MM.1S (cell line): ENCODE measurements at regions not wholly inside any gene's neighbourhood (a gene's known extent, or its start where the extent isn't known, plus 50 kb on each side); places are given as distances from the start of the nearest gene placed in this dataset.
"Not testable (repeated sequence)": the region's sequence is repeated elsewhere in the genome, so short reads cannot be mapped to it uniquely, and the experiment has no call there.

Experiments
- DNase-seq: peaks from one replicate; pipeline ENCODE4 v3.0.0-alpha.2; 2015
- H2AFZ ChIP-seq: fragments of 300-600 bp; sonication (generic); 2 replicates; pipeline ENCODE4 v1.6.0; 2016; ENCODE audit warnings: antibody characterized with exemption, low read length
- H3F3A ChIP-seq: fragments of 300-600 bp; sonication (generic); 2 replicates; pipeline ENCODE4 v1.6.1; 2016; ENCODE audit warnings: mild to moderate bottlenecking, antibody characterized with exemption, low read length, moderate library complexity, mixed read lengths; ENCODE audit not compliant: insufficient read depth
- H3K27ac ChIP-seq: fragments of 300-600 bp; sonication (generic); 2 replicates; pipeline ENCODE4 v1.5.1; 2016; ENCODE audit warnings: mild to moderate bottlenecking, low read length
- H3K27me3 ChIP-seq: fragments of 300-600 bp; sonication (generic); replicated peaks from 2 replicates; pipeline ENCODE4 v1.6.0; 2016; ENCODE audit warnings: low read length; ENCODE audit not compliant: insufficient read depth
- H3K36me3 ChIP-seq: fragments of 300-600 bp; sonication (generic); replicated peaks from 2 replicates; pipeline ENCODE4 v1.6.1; 2016; ENCODE audit warnings: mild to moderate bottlenecking, low read length, mixed read lengths; ENCODE audit not compliant: insufficient read depth
- H3K4me1 ChIP-seq: fragments of 300-600 bp; sonication (generic); 2 replicates; pipeline ENCODE4 v1.6.1; 2016; ENCODE audit warnings: low read length, mixed read lengths
- H3K4me2 ChIP-seq: fragments of 300-600 bp; sonication (generic); 2 replicates; pipeline ENCODE4 v1.6.0; 2016; ENCODE audit warnings: low read depth, low read length
- H3K4me3 ChIP-seq: fragments of 300-600 bp; sonication (generic); 2 replicates; pipeline ENCODE4 v1.5.1; 2016; ENCODE audit warnings: low read length, mixed read lengths
- H3K79me2 ChIP-seq: fragments of 300-600 bp; sonication (generic); 2 replicates; pipeline ENCODE4 v1.6.1; 2016; ENCODE audit warnings: mixed run types, low read length, mixed read lengths
- H3K9ac ChIP-seq: fragments of 300-600 bp; sonication (generic); 2 replicates; pipeline ENCODE4 v1.6.1; 2016; ENCODE audit warnings: low read length, mixed read lengths
- H3K9me2 ChIP-seq: fragments of 300-600 bp; sonication (generic); replicated peaks from 2 replicates; pipeline ENCODE4 v1.6.1; 2016; ENCODE audit warnings: mild to moderate bottlenecking, low read length, mixed read lengths; ENCODE audit not compliant: insufficient read depth
- H3K9me3 ChIP-seq: fragments of 300-600 bp; sonication (generic); replicated peaks from 2 replicates; pipeline ENCODE4 v1.6.1; 2016; ENCODE audit warnings: mild to moderate bottlenecking, low read length, mixed read lengths; ENCODE audit not compliant: insufficient read depth
- H4K20me1 ChIP-seq: fragments of 300-600 bp; sonication (generic); 2 replicates; pipeline ENCODE4 v1.6.1; 2016; ENCODE audit warnings: mild to moderate bottlenecking, low read length, moderate library complexity, mixed read lengths; ENCODE audit not compliant: insufficient read depth
- EZH2 ChIP-seq: fragments of 300-600 bp; sonication (generic); optimal IDR thresholded peaks from 2 replicates; pipeline ENCODE3; 2017; ENCODE audit warnings: low read depth, mild to moderate bottlenecking, antibody characterized with exemption, low read length, mixed read lengths
- EZH2phosphoT487 ChIP-seq: fragments of 300-600 bp; sonication (generic); IDR thresholded peaks from 2 replicates; pipeline ENCODE4 v1.6.1; 2018; ENCODE audit warnings: antibody characterized with exemption, low read length
- TF ChIP-seq, protein P1 (sequence below): fragments of 300-600 bp; sonication (generic); IDR thresholded peaks from 2 replicates; pipeline ENCODE4 v1.5.1; 2016; ENCODE audit warnings: antibody characterized with exemption, low read length, mixed read lengths

GRCh38 chr22:25452116-25452700 lies 112.3 kb upstream of the GRK3 start:
- no peaks in the 10 kb centered on the region for H3K9me2 ChIP-seq
- H3K4me2 ChIP-seq, result no peak overlapping the region
- no peak overlapping the region for H3K9ac ChIP-seq
- H3F3A ChIP-seq, result no peaks in the 10 kb centered on the region
- no peaks in the 10 kb centered on the region; the same call in 1 of the 2 replicates for H3K36me3 ChIP-seq
- DNase-seq, result no peak
- TF ChIP-seq, protein P1, sequence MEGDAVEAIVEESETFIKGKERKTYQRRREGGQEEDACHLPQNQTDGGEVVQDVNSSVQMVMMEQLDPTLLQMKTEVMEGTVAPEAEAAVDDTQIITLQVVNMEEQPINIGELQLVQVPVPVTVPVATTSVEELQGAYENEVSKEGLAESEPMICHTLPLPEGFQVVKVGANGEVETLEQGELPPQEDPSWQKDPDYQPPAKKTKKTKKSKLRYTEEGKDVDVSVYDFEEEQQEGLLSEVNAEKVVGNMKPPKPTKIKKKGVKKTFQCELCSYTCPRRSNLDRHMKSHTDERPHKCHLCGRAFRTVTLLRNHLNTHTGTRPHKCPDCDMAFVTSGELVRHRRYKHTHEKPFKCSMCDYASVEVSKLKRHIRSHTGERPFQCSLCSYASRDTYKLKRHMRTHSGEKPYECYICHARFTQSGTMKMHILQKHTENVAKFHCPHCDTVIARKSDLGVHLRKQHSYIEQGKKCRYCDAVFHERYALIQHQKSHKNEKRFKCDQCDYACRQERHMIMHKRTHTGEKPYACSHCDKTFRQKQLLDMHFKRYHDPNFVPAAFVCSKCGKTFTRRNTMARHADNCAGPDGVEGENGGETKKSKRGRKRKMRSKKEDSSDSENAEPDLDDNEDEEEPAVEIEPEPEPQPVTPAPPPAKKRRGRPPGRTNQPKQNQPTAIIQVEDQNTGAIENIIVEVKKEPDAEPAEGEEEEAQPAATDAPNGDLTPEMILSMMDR, result no peak
- TF ChIP-seq EZH2phosphoT487 (no peak), EZH2 (no peak)
- 0 out of 2 replicates have a peak, but pooled peaks cover 5% of the 10 kb centered on the region for H4K20me1 ChIP-seq
- no peaks in the 10 kb centered on the region for H3K9me3 ChIP-seq
- peaks cover 78% of the 10 kb centered on the region for H3K79me2 ChIP-seq
- peaks cover 12% of the 10 kb centered on the region; the same call in 1 of the 2 replicates for H3K4me1 ChIP-seq
- no peak overlapping the region for H2AFZ ChIP-seq
- H3K27ac ChIP-seq, result no peak overlapping the region
- H3K4me3 ChIP-seq, result no peak overlapping the region
- no peaks in the 10 kb centered on the region for H3K27me3 ChIP-seq

- Histone ChIP-seq H3K9me3 (no peaks in the 10 kb centered on the region), H2AFZ (no peak overlapping the region), H3K4me3 (no peak overlapping the region), H3K79me2 (peaks cover 76% of the 10 kb centered on the region), H3K27me3 (no peaks in the 10 kb centered on the region), H3K9ac (no peak overlapping the region), H3K4me2 (no peak overlapping the region), H3K9me2 (no peaks in the 10 kb centered on the region), H3K27ac (no peak overlapping the region), H3K4me1 (peaks cover 12% of the 10 kb centered on the region; the same call in 1 of the 2 replicates), H3F3A (no peaks in the 10 kb centered on the region), H4K20me1 (0 out of 2 replicates have a peak, but pooled peaks cover 5% of the 10 kb centered on the region), H3K36me3 (no peaks in the 10 kb centered on the region; the same call in 1 of the 2 replicates)
- DNase-seq, result no peak
- TF ChIP-seq, protein P1, result no peak
- TF ChIP-seq EZH2 (no peak), EZH2phosphoT487 (no peak)
Measured at GRCh38 chr22:25453058-25453457, 111.4 kb upstream of the GRK3 start.

GRCh38 chr22:25453557-25453956 lies 110.9 kb upstream of the GRK3 start:
- Histone ChIP-seq H3K4me2 (no peak overlapping the region), H4K20me1 (0 out of 2 replicates have a peak, but pooled peaks cover 5% of the 10 kb centered on the region), H3K27me3 (no peaks in the 10 kb centered on the region), H3K27ac (no peak overlapping the region), H3K4me1 (peaks cover 12% of the 10 kb centered on the region; the same call in 1 of the 2 replicates), H3F3A (no peaks in the 10 kb centered on the region), H3K4me3 (no peak overlapping the region), H3K9ac (no peak overlapping the region), H3K79me2 (peaks cover 71% of the 10 kb centered on the region), H3K9me2 (no peaks in the 10 kb centered on the region), H2AFZ (no peak overlapping the region), H3K9me3 (no peaks in the 10 kb centered on the region), H3K36me3 (no peaks in the 10 kb centered on the region; the same call in 1 of the 2 replicates)
- TF ChIP-seq EZH2 (no peak), EZH2phosphoT487 (no peak)
- TF ChIP-seq, protein P1, result no peak
- no peak for DNase-seq

DNA sequence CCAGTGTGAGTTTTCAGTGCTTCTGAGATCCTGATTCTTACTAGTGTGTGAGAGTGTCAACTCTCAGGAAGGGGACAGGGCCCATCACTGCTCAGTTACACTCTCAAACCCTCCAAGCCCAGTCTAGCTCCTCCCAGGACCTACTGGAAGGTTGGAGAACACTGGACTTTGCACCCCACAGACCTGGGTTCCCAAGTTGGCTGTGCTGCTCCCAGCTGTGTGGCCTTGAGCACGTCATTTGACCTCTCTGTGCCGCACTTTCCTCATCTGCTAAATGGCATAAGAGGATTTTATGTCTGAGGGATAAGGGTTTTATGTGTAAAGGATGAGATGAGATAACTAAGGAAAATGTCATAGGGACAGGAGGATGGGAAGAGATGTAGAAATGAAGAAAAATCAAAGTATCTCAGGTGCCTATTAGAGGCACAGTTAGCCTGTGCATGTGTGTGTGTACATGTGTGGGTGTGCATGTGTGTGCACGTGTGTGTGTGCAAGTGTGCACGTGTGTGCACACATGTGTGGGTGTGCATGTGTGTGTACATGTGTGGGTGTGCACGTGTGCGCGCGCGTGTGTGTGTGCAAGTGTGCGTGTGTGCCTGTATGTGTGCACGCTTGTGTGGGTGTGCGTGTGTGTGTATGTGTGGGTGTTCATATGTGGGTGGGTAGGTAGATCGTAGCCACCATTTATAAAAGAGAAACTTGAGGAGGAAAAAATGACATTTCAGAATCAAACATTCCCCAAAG lies 108.0 kb upstream of the GRK3 start:
- not testable (repeated sequence) for H3K9me3 ChIP-seq, H3K9me2 ChIP-seq, H3K27me3 ChIP-seq, DNase-seq, H4K20me1 ChIP-seq, H3K4me3 ChIP-seq, H3F3A ChIP-seq, H3K36me3 ChIP-seq, H2AFZ ChIP-seq, H3K9ac ChIP-seq, H3K4me1 ChIP-seq, H3K27ac ChIP-seq, H3K4me2 ChIP-seq
- H3K79me2 ChIP-seq, result peaks cover 42% of the 10 kb centered on the region

DNA sequence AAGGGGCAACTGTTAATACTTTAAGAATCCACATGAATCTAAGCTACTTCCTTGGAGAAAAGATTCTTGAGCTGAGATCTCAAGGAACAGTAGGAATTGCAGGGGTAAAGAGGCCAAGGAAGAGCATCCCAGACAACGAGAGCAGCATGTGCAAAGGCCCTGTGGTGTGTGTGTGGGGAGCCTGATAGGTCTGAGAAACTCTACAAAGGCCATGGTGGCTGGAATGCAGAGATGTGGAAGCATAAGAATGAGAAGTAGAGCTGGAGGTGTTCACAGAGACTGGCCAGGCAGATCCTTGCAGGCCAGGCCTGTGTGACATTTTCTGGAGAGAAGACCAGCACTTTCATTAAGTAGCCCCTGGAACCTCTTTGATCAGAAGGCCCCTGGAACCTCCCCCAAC lies 105.8 kb upstream of the GRK3 start:
- H3K9ac ChIP-seq, H3K4me2 ChIP-seq, H3F3A ChIP-seq, H3K27me3 ChIP-seq, H3K27ac ChIP-seq, H3K4me1 ChIP-seq, DNase-seq, H3K36me3 ChIP-seq, H3K9me2 ChIP-seq, H4K20me1 ChIP-seq, H3K4me3 ChIP-seq, H2AFZ ChIP-seq, H3K9me3 ChIP-seq: not testable (repeated sequence)
- H3K79me2 ChIP-seq, result peaks cover 20% of the 10 kb centered on the region
